ENCODE measurements at regions not wholly inside any gene's neighbourhood (a gene's known extent, or its start where the extent isn't known, plus 50 kb on each side); places are given as distances from the start of the nearest gene placed in this dataset.

DNA sequence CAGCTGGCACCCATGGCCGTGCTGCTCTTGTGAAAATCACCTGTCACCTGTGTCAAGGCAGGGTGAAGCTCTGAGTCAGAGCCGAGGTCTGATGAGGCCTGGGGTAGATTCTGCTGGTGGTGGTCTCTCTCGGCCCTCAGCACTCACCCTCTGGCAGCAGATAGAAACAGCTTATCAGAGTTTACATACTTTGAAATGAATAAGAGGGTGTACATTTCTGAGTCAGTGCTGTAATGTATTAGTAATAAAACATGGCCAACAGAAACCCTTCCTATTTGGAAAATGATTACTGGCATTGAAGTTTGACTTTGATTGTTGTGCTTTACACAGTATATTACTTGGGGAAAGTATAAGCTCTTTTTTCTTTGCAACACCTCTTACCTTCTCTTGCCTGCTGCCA, 228.8 kb downstream of the SNX10 start:
- DNase-seq: no peak

GRCh38 chr7:26522633-26523032, 231.0 kb downstream of the SNX10 start:
- DNase-seq: no peak

- DNase-seq: no peak
These were observed 234.0 kb downstream of the SNX10 start for GRCh38 chr7:26525398-26526264.

DNA sequence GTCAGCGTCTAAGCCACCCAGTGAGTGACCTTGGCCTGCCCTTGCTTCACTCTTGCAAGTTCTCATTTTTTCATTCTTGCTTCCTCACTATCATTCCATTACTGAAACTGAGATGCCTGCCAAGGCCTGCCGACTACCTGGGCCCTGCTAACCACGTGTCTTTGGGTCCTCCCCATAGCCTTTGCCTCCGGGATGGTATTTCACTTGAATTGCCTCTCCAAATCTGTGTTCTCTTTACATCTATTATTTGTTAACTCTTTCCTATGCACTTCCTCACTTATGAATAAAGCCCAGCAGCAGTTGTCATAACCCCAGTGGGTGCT, 234.6 kb downstream of the SNX10 start:
- no peak for DNase-seq

DNA sequence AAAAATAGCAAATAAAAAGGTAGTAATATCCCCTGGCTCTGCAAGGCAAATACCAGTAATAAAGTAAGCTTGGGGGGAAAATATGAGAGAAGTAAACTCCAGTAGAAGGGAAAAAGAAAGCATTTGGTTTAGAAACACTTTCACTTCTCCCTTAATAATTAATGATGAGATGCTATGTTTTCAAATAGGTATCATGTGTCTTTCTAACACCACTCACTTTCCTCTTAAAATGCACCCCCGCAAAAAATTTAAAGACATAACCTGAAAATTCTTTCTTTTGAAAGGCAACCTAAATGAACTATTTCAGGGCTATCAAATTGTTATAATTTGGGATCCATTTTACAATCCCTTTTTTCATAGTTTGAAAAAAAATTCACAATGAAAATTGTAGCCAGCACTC, 240.3 kb downstream of the SNX10 start:
- DNase-seq: no peak

GRCh38 chr7:26532471-26532870, 240.8 kb downstream of the SNX10 start:
- DNase-seq: no peak

GRCh38 chr7:26533217-26533616, 241.6 kb downstream of the SNX10 start:
- no peak for DNase-seq

- DNase-seq: peak; percentile 81
These were observed 243.2 kb downstream of the SNX10 start for GRCh38 chr7:26534649-26535482.

DNA sequence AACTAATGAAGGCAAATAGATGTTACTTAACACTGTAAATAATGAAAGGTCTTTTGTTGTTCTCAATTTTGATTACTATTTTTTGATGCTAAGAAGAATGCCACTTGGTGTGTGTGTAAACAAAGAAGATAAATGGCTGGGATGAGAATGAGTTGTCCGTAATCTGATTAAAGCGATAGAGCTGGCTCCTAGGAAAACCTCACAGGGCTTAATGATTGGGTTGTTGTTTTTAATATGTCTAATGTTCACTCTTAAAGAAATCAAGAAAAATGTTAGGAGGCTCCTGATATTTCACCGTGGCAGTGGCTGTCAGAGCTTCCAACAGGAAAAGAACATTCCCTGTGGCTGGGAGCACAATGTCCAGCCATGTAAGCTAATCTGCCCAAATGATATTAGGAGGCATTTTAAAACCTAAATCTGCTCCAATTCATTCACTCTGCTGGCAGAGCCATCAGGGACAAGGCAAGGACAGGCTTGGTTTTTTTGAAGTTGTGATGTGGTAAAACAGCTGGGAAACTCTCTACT, 243.9 kb downstream of the SNX10 start:
- no peak for DNase-seq

- no peak for DNase-seq
These were observed 246.6 kb downstream of the SNX10 start for GRCh38 chr7:26538216-26538615.

- DNase-seq: no peak
These were observed 247.0 kb downstream of the SNX10 start for GRCh38 chr7:26538689-26539088.

DNA sequence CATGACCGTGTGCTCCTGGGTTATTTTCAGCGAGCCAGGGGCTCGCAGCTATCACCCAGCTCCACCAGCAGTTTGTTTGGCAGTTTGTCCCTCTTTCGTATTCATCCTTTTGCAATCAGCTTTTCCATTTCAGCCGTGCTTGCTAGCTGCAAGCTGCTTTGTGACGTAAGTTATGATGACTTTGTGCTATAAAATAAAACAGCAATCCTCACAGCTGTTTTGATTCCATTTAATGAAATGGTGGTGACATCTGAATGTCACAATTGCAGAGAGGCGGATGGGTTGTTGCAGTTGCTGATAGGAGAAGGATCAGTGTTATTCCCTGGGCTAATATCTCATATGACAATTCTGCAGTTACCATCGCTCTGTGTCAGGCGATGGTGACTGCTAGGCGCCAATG, 251.7 kb downstream of the SNX10 start:
- no peak for DNase-seq

DNA sequence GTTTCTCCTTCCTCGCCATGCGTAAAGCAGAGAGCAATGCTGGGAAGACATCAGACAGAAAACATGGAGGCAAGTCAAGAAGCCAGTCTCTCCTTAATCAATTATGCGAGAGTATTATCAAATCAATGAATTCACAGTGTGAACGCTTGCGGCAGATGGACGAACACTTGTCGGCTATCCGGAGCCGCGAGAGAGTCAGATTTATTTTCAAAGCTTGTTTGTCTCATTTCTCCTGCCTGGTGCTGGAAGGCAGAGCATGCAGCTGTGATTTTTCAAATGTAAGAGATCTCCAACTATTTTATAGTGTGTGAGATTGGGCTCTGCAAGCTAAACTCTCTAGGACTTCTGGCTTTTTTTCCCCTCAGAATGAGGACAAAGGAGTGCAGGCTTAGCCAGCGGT, 252.3 kb downstream of the SNX10 start:
- DNase-seq: no peak

GRCh38 chr7:26546508-26547053, 254.9 kb downstream of the SNX10 start:
- DNase-seq: no peak

DNA sequence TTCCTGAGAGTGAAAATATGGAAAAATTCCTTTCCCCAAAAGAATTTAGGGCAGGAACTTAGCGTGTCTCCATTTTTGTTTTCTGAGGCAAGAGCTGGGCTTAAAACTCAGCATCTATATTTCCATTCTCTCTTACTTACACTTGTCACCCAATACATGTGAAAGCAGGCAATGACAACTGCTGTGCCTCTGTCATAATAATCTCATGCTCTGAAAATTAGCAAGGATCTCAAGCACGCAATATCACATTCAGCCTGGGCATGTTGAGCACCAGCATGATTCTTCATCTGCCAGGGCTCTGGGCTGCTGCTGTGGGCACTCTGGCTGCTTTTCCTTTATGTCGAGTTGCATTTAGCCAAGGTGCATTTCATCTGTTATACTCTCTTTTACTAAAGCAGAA, 255.5 kb downstream of the SNX10 start:
- DNase-seq: no peak

DNA sequence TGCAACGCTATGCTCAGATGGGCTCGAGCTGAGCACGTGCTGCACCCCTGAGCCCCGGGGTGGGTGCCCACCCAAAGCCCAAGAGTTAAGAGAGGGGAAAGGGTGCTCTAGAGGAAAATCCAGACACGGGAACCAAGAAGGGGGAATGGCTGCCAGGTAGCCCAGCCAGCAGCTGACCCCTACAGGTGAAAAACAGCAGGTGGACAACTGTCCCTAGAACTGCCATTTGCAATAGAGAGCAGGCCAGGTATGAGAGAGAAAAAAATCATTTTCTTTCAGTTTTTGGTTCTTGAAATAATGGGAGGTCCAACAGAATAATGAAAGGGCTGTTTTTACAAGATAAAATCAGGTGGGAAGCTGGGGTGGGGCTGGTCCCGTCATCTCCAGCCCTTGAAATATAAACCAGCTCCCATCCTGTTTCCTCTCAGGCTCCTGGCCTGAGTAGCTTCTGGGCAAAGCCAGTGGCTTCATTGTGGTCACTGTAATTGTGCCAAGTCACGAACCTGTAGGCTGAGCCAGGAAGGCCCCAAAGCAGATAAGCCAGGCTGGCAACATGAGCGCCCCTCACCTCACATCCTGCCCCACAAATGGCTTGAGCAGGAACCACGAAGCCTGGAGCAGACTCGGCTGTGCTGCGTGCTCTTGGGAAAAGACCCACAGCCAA, 257.8 kb downstream of the SNX10 start:
- no peak for DNase-seq

- DNase-seq: no peak
These were observed 258.8 kb downstream of the SNX10 start for GRCh38 chr7:26550492-26550891.

DNA sequence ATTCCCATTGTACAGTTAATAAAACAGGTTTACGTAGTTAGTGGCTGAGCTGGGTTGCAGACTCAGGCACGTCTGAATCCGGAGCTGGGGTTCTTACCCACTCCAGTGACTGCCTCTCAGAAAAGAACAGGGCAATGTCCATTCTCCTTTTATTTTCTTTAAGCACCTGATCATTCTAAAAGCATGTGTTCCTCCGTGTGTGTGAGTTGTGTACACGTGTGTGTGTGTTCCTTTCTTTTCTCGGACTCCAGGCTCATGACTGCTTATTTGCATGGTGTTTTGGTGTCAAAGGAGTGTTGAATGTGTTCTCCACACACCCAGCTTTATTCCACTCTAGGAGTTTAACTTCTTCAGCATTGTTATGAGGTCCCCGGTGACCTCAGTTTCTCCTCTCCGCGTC, 260.1 kb downstream of the SNX10 start:
- DNase-seq: no peak

DNA sequence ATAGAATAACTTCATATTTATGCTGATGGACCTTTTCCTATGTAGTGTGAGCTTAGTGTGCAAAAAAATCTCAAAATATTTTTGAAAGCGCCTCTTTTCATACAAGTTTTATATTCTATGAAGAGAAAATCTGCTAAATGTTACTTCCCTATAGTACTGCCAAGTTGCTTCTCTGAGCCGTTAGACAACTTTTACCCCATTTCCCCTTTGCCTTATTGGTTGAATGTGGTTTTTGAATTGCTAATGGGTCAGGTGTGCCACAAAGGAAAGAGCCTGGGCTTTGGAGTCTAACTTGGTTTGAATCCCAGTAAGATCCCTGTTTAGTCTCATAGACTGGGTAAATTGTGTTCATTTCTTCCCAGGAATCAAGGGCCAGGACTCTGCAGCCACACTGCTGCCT, 261.5 kb downstream of the SNX10 start:
- no peak for DNase-seq

DNA sequence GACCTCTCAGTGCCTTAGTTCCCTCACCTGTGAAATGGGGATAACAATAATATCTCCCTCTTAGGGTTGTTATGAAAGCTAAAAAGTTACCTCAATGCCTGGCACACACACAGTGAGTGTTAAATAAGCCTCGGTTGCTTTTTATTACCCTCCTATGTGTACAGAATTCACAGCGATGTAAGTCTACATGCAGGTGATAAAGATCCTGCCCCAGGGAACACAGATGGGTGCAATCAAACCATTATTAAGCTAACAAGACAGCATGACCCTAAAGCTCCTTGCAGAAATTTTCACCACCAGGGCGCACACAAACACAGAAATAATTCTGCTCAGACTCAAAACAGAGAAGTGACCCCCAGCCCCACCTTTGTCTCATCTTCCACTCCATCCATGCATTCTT, 261.9 kb downstream of the SNX10 start:
- no peak for DNase-seq

DNA sequence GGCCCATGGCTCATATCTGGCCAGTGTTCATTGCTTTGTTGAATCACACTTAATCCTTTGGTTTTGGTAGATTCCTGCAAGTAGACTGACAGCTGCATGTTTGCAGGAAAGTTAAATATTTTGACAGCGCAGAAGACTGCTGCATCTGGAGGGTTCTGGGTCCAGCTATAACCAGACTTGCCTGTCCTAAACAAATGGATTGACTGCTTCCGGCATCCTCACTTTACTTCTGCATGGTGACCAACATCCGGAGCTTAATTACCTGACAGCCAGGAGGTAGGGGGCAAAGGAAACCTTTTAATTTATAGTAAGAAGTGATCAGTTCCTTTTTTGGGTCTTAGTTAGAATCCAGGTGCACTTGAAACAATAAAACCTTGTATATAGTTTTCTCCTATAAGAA, 263.3 kb downstream of the SNX10 start:
- no peak for DNase-seq

DNA sequence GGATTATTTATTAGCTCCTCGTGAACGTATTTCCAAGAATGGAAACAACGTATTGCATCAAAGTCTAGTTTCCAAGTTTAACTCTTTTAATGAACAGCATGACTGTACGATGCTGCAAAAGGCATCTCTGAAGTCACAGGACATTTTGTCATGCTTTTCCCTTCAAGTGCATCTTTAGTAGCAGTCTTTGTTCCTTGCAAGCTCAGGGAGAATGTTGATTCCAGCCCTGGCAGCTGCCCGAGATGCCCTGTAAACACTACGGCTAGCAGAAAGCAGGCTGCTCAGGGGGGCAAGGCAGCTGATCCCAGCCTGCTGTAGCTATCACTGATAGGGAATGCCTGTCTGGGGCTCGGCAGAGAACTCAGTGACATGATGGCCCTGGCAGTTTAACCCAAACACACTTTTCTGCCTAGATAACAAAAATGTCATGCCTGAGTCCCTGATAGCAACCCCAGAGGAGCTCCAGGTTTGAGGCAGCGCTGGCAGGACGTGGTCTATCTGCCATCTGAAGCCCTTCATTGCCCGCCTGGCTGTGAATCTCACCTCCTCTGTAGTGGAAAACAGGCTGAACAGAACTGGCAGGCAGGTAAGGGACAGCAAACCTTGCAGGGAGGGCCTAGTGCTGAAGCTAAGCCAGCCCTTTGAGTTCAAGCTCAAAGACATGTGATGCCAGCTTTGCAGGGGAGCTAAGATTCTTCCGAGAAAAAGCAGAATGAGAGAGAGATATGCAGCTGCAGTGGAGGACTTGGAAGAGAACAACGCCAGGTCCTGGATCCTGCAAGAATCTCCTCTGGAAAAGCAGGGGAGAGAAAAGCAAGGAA, 264.6 kb downstream of the SNX10 start:
- DNase-seq: peak; percentile 23

Data from NCI-H2107 (cell line).